ENCODE measurements at regions not wholly inside any gene's neighbourhood (a gene's known extent, or its start where the extent isn't known, plus 50 kb on each side); places are given as distances from the start of the nearest gene placed in this dataset.

GRCh38 chr7:155205368-155206317 lies 92.0 kb upstream of the INSIG1 start:
- Mint-ChIP-seq H3K27me3 (ENCODE audit: insufficient read depth, unreplicated experiment) (no peaks in the 10 kb centered on the region), H3K4me1 (ENCODE audit: insufficient read depth, unreplicated experiment) (peaks cover 17% of the 10 kb centered on the region), H3K27ac (ENCODE audit: low read depth, unreplicated experiment) (peak overlapping the region; percentile 56), H3K9me3 (ENCODE audit: unreplicated experiment) (peaks cover 8% of the 10 kb centered on the region), H3K4me3 (ENCODE audit: unreplicated experiment) (peak overlapping the region; percentile 17), H3K36me3 (ENCODE audit: insufficient read depth, unreplicated experiment) (no peaks in the 10 kb centered on the region)
- intact Hi-C loops (cut with micrococcal nuclease), result loop anchor here (5.0 kb wide), 1 partner anchor 92 kb away; the partner anchor contains the start of gene INSIG1
- POLR2A ChIA-PET, result interaction anchor here (0.6 to 1.9 kb wide), 2 partner anchors 92 to 202 kb away, joined by 4 to 10 read pairs; partner anchors contain the start of gene INSIG1
- BruUV-seq (replicated peaks), result TSS peak; percentile 76
- peak; percentile 96 for DNase-seq (ENCODE audit: unreplicated experiment)
- TF ChIP-seq, protein P1, sequence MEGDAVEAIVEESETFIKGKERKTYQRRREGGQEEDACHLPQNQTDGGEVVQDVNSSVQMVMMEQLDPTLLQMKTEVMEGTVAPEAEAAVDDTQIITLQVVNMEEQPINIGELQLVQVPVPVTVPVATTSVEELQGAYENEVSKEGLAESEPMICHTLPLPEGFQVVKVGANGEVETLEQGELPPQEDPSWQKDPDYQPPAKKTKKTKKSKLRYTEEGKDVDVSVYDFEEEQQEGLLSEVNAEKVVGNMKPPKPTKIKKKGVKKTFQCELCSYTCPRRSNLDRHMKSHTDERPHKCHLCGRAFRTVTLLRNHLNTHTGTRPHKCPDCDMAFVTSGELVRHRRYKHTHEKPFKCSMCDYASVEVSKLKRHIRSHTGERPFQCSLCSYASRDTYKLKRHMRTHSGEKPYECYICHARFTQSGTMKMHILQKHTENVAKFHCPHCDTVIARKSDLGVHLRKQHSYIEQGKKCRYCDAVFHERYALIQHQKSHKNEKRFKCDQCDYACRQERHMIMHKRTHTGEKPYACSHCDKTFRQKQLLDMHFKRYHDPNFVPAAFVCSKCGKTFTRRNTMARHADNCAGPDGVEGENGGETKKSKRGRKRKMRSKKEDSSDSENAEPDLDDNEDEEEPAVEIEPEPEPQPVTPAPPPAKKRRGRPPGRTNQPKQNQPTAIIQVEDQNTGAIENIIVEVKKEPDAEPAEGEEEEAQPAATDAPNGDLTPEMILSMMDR (IDR thresholded peaks at IDR 0.05; ENCODE audit: unreplicated experiment), result no peak
- CTCF ChIA-PET, result interaction anchor here (0.5 to 1.3 kb wide), 6 partner anchors 10 to 279 kb away, joined by 3 to 7 read pairs (median 4); no protein-coding TSS in a partner anchor

GRCh38 chr7:155206318-155207020 lies 91.2 kb upstream of the INSIG1 start:
- POLR2A ChIA-PET, result interaction anchor here (1.9 kb wide), 1 partner anchor 91 kb away, joined by 10 read pairs; the partner anchor contains the start of gene INSIG1
- TF ChIP-seq, protein P1 (IDR thresholded peaks at IDR 0.05; ENCODE audit: unreplicated experiment), result no peak
- intact Hi-C loops (cut with micrococcal nuclease), result loop anchor here (5.0 kb wide), 1 partner anchor 91 kb away; the partner anchor contains the start of gene INSIG1
- no peaks in the 10 kb centered on the region for H3K27me3 Mint-ChIP-seq (ENCODE audit: insufficient read depth, unreplicated experiment)
- DNase-seq (ENCODE audit: unreplicated experiment), result peak; percentile 57
- no peaks in the 10 kb centered on the region for H3K36me3 Mint-ChIP-seq (ENCODE audit: insufficient read depth, unreplicated experiment)
- no TSS peak for BruUV-seq (replicated peaks)
- H3K4me3 Mint-ChIP-seq (ENCODE audit: unreplicated experiment), result peak overlapping the region; percentile 17
- CTCF ChIA-PET, result interaction anchor here (1.2 kb wide), 1 partner anchor 16 kb away, joined by 7 read pairs; no protein-coding TSS in a partner anchor
- H3K9me3 Mint-ChIP-seq (ENCODE audit: unreplicated experiment), result peaks cover 8% of the 10 kb centered on the region
- peaks cover 17% of the 10 kb centered on the region for H3K4me1 Mint-ChIP-seq (ENCODE audit: insufficient read depth, unreplicated experiment)
- H3K27ac Mint-ChIP-seq (ENCODE audit: low read depth, unreplicated experiment), result peak overlapping the region; percentile 56

- CTCF ChIA-PET, result no interaction called here
- TF ChIP-seq, protein P1 (IDR thresholded peaks at IDR 0.05; ENCODE audit: unreplicated experiment), result no peak
- H3K27me3 Mint-ChIP-seq (ENCODE audit: insufficient read depth, unreplicated experiment), result no peaks in the 10 kb centered on the region
- DNase-seq (ENCODE audit: unreplicated experiment), result no peak
- BruUV-seq (replicated peaks), result no TSS peak
- H3K27ac Mint-ChIP-seq (ENCODE audit: low read depth, unreplicated experiment), result no peak overlapping the region
- H3K36me3 Mint-ChIP-seq (ENCODE audit: insufficient read depth, unreplicated experiment), result no peaks in the 10 kb centered on the region
- H3K9me3 Mint-ChIP-seq (ENCODE audit: unreplicated experiment), result peaks cover 8% of the 10 kb centered on the region
- POLR2A ChIA-PET, result no interaction called here
- H3K4me1 Mint-ChIP-seq (ENCODE audit: insufficient read depth, unreplicated experiment), result peaks cover 17% of the 10 kb centered on the region
- H3K4me3 Mint-ChIP-seq (ENCODE audit: unreplicated experiment), result no peak overlapping the region
- intact Hi-C loops (cut with micrococcal nuclease), result loop anchor here (5.0 kb wide), 1 partner anchor 90 kb away; the partner anchor contains the start of gene INSIG1
These were observed 90.2 kb upstream of the INSIG1 start for GRCh38 chr7:155207326-155208002.
